Lung (tissue), 11 donors: ENCODE measurements at regions not wholly inside any gene's neighbourhood (a gene's known extent, or its start where the extent isn't known, plus 50 kb on each side); places are given as distances from the start of the nearest gene placed in this dataset.

Experiments
- ATAC-seq: fragments of 200-7000 bp; cut with Tn5 transposase; one replicate; pipeline ENCODE4 v1.9.1; 2020; ENCODE audit warnings: moderate number of reproducible peaks; ENCODE audit not compliant: insufficient read depth, low FRiP score
- DNase-seq, 3 donors: peaks; one replicate each; pipeline ENCODE4 v3.0.0-alpha.2; 2013 to 2017
- H3K27ac ChIP-seq, 2 donors: one replicate each; pipeline ENCODE4 v1.5.1; 2013; ENCODE audit warnings: mild to moderate bottlenecking in 2 of 2, moderate library complexity in 2 of 2, control low read depth in 1 of 2, inconsistent platforms in 1 of 2, low read depth in 1 of 2, low read length in 1 of 2
- H3K27me3 ChIP-seq, 3 donors: one replicate each; pipeline ENCODE4 v1.5.1; 2013; ENCODE audit warnings: low read length in 2 of 3; ENCODE audit not compliant: control insufficient read depth in 3 of 3, insufficient read depth in 3 of 3
- H3K36me3 ChIP-seq, 4 donors: one replicate each; pipeline ENCODE4 v1.5.1; 2013; ENCODE audit warnings: low read length in 4 of 4, mild to moderate bottlenecking in 1 of 4, moderate library complexity in 1 of 4; ENCODE audit not compliant: control insufficient read depth in 4 of 4, insufficient read depth in 4 of 4
- H3K4me1 ChIP-seq, 5 donors: one replicate each; pipeline ENCODE4 v1.5.1; 2013; ENCODE audit warnings: low read length in 5 of 5, mild to moderate bottlenecking in 2 of 5, moderate library complexity in 1 of 5; ENCODE audit not compliant: control insufficient read depth in 5 of 5, insufficient read depth in 5 of 5
- H3K4me3 ChIP-seq: one replicate; pipeline ENCODE4 v1.5.1; 2013; ENCODE audit warnings: mild to moderate bottlenecking, control low read depth, moderate library complexity
- H3K9ac ChIP-seq, 2 donors: one replicate each; pipeline ENCODE4 v1.5.1; 2013; ENCODE audit warnings: low read length in 2 of 2, control low read depth in 1 of 2; ENCODE audit not compliant: insufficient read depth in 1 of 2
- H3K9me3 ChIP-seq, 4 donors: one replicate each; pipeline ENCODE4 v1.5.1; 2013; ENCODE audit warnings: low read length in 3 of 4, mild to moderate bottlenecking in 1 of 4, moderate library complexity in 1 of 4; ENCODE audit not compliant: control insufficient read depth in 4 of 4, insufficient read depth in 3 of 4
- WGBS, 2 donors: extraction: QIAGEN DNeasy Blood & Tissue Kit; methylation state at CpG; one replicate each; pipeline ENCODE4 v1.1.7; 2013; 5-methylcytosine and 5-hydroxymethylcytosine counted together
- TF ChIP-seq, protein P1 (sequence below): IDR thresholded peaks from 2 replicates; pipeline ENCODE4 v1.5.1; 2012; ENCODE audit warnings: mild to moderate bottlenecking; ENCODE audit errors: control extremely low read depth, extremely low read depth
- donor health status: control.
- donor health status: control.
- donor health status: Bipolar disorder and iron deficiency.
- donor health status: healthy.
- donor health status: DM: yes; HTN: yes; CAD: no.

GRCh38 chr15:69825941-69826818 lies 271.5 kb downstream of the TLE3 start:
- peaks cover 0 to 4% (median 0%) of the 10 kb centered on the region in 5 donors for H3K4me1 ChIP-seq
- no peaks in the 10 kb centered on the region for H3K27me3 ChIP-seq
- H3K36me3 ChIP-seq = no peaks in the 10 kb centered on the region
- H3K27ac ChIP-seq = no peak overlapping the region
- TF ChIP-seq, protein P1, sequence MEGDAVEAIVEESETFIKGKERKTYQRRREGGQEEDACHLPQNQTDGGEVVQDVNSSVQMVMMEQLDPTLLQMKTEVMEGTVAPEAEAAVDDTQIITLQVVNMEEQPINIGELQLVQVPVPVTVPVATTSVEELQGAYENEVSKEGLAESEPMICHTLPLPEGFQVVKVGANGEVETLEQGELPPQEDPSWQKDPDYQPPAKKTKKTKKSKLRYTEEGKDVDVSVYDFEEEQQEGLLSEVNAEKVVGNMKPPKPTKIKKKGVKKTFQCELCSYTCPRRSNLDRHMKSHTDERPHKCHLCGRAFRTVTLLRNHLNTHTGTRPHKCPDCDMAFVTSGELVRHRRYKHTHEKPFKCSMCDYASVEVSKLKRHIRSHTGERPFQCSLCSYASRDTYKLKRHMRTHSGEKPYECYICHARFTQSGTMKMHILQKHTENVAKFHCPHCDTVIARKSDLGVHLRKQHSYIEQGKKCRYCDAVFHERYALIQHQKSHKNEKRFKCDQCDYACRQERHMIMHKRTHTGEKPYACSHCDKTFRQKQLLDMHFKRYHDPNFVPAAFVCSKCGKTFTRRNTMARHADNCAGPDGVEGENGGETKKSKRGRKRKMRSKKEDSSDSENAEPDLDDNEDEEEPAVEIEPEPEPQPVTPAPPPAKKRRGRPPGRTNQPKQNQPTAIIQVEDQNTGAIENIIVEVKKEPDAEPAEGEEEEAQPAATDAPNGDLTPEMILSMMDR = no peak
- 83 to 85% methylated on average over 17 of the region's 17 CpGs for WGBS, 2 donors
- no peak overlapping the region for H3K4me3 ChIP-seq
- H3K9ac ChIP-seq = no peak overlapping the region
- peaks cover 0 to 2% (median 0%) of the 10 kb centered on the region in 4 donors for H3K9me3 ChIP-seq
- ATAC-seq (no peak), DNase-seq (no peak)

GRCh38 chr15:69826819-69827175 lies 270.9 kb downstream of the TLE3 start:
- no peaks in the 10 kb centered on the region for H3K27me3 ChIP-seq
- no peaks in the 10 kb centered on the region for H3K36me3 ChIP-seq
- no peak overlapping the region for H3K27ac ChIP-seq
- ATAC-seq (no peak), DNase-seq (no peak)
- H3K9me3 ChIP-seq = peaks cover 0 to 2% (median 0%) of the 10 kb centered on the region in 4 donors
- WGBS, 2 donors = 92 to 95% methylated on average over 3 of the region's 3 CpGs
- no peak overlapping the region for H3K9ac ChIP-seq
- TF ChIP-seq, protein P1 = no peak
- H3K4me3 ChIP-seq = no peak overlapping the region
- no peaks in the 10 kb centered on the region for H3K4me1 ChIP-seq

GRCh38 chr15:69827751-69828150 lies 270.0 kb downstream of the TLE3 start:
- TF ChIP-seq, protein P1 = no peak
- DNase-seq (no peak), ATAC-seq (no peak)
- Histone ChIP-seq H3K4me1 (no peaks in the 10 kb centered on the region), H3K9me3 (peaks cover 0 to 2% (median 0%) of the 10 kb centered on the region in 4 donors), H3K27ac (no peak overlapping the region), H3K27me3 (no peaks in the 10 kb centered on the region), H3K4me3 (no peak overlapping the region), H3K36me3 (no peaks in the 10 kb centered on the region), H3K9ac (no peak overlapping the region)
- WGBS, 2 donors = 90 to 91% methylated on average over 1 of the region's 1 CpG
